ENCODE measurements at regions not wholly inside any gene's neighbourhood (a gene's known extent, or its start where the extent isn't known, plus 50 kb on each side); places are given as distances from the start of the nearest gene placed in this dataset.

DNA sequence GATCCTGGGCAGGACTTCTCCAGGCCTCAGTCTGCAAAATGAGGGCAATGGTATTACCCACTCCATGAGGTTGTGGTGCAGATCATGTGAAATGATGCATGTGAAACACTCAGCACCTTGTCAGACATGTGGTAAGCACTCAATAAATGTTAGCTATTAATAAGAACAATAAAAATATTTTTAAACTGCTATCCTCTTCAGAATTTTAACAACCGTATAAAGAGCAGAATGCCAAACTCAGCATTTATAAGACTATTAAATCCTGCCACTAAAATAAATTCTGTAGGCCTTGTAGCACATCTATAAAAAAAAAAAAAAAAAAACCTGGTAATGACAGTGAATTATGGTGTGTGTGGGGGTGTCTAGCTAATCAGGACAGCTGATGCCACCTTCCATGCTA lies 213.9 kb upstream of the UMPS start:
- ChIA-PET POLR2A (interaction anchor here (0.7 kb wide), 1 partner anchor 33 kb away, joined by 4 read pairs; no protein-coding TSS in a partner anchor), CTCF (interaction anchor here (1.2 to 1.7 kb wide), 3 partner anchors 11 to 48 kb away, joined by 3 to 4 read pairs (median 3); no protein-coding TSS in a partner anchor)
- DNase-seq (ENCODE audit: extremely low spot score): no peak
- TF ChIP-seq, protein P1, sequence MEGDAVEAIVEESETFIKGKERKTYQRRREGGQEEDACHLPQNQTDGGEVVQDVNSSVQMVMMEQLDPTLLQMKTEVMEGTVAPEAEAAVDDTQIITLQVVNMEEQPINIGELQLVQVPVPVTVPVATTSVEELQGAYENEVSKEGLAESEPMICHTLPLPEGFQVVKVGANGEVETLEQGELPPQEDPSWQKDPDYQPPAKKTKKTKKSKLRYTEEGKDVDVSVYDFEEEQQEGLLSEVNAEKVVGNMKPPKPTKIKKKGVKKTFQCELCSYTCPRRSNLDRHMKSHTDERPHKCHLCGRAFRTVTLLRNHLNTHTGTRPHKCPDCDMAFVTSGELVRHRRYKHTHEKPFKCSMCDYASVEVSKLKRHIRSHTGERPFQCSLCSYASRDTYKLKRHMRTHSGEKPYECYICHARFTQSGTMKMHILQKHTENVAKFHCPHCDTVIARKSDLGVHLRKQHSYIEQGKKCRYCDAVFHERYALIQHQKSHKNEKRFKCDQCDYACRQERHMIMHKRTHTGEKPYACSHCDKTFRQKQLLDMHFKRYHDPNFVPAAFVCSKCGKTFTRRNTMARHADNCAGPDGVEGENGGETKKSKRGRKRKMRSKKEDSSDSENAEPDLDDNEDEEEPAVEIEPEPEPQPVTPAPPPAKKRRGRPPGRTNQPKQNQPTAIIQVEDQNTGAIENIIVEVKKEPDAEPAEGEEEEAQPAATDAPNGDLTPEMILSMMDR (IDR thresholded peaks at IDR 0.05; ENCODE audit: control extremely low read depth, extremely low read depth, low read depth, missing control alignments): no peak

DNA sequence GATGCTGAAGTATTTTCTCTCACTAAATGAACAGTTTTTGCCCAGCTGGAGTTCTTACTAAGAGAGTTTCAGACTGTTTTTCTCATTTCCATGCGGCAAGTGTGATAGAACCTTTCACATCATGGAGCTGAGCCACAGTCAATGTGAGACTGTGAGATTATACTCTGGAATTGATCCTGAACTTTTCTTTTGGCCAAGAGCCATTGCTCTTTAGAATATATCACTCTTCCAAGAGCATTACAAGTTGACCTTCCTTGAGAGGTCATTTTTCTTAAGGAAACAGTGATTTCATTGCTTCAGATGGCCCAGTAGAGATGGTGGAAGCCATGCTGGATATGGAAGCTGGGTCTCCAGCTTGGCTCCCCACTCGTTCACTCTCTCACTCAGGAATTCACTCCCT lies 212.9 kb upstream of the UMPS start:
- TF ChIP-seq, protein P1 (IDR thresholded peaks at IDR 0.05; ENCODE audit: control extremely low read depth, extremely low read depth, low read depth, missing control alignments): no peak
- CTCF ChIA-PET: interaction anchor here (1.3 to 1.7 kb wide), 2 partner anchors 10 to 15 kb away, joined by 3 to 4 read pairs; no protein-coding TSS in a partner anchor

DNA sequence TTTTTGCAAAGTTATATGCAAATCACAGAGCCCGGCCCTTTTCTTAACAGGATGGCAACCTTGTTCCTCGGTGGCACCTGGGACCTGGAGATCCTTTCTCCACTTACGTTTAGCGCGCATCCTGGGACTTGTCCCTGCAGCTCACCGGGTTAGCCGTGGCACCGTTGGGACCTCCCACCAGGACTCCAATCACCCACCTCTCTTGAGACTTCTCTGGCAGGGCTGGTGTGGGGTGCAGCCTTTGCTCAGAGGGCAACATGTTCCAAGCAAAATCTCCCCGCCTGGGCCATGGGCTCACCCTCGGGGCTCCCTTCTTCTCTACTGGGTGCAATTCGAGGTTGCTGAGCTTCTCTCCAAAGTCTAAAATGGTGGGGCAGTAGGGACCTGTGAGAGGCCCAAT lies 211.9 kb upstream of the UMPS start:
- ChIA-PET POLR2A (no interaction called here), CTCF (no interaction called here)
- no peak for DNase-seq (ENCODE audit: extremely low spot score)
- TF ChIP-seq, protein P1 (IDR thresholded peaks at IDR 0.05; ENCODE audit: control extremely low read depth, extremely low read depth, low read depth, missing control alignments): no peak

More for the DNA sequence above, 212.9 kb upstream of the UMPS start:
- no peak for DNase-seq (ENCODE audit: extremely low spot score)
- POLR2A ChIA-PET: no interaction called here

DNA sequence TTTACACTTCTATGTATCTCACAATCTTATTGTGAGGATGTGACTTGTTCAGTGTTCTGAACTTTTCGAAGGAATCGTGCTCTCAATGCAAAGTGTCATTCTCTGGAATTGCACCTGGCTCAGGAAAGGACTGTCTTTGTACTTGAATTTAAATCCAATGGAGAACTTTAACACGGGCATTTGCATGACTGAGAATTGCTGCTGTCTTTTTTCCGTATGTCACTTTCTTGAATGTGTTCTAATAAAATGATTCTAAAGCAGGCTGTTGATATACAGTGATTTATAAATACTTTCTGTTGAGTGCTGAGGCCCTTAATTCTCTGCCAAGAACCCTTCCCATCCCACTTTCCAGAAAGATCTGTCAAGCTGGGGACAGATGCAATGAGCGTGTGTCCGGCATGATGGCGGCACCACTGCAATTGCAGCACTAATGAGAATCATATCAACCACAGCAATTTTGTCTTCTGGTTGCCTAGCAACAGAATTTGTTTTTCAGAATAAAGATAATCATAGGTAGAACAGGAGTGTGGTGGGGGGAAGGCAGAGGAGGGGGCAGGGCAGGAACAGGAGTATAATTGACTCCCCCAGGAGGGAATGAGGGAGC lies 210.6 kb upstream of the UMPS start:
- CTCF ChIA-PET: interaction anchor here (1.0 kb wide), 1 partner anchor 10 kb away, joined by 3 read pairs; no protein-coding TSS in a partner anchor
- TF ChIP-seq, protein P1 (IDR thresholded peaks at IDR 0.05; ENCODE audit: control extremely low read depth, extremely low read depth, low read depth, missing control alignments): no peak

DNA sequence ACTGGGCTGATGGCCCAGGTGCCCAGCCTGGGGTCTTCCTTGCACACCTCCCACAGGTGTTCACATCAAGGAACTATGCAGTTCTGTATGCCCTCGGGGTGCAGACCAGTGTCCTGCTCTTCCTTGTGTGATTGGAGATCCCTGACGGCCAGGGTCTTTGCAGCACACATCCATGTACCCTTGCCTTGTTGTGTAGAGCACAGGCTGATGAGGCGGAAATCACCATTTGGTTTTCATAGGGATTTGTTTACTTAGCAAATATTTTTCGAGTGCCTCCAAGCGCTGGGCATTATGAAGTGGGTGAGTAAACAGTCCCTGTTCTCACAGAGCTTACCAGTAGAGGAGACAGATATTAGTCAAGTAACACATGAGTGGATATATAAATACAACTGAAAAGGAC lies 209.3 kb upstream of the UMPS start:
- POLR2A ChIA-PET: no interaction called here
- CTCF ChIA-PET: interaction anchor here (1.0 kb wide), 1 partner anchor 9 kb away, joined by 3 read pairs; no protein-coding TSS in a partner anchor
- TF ChIP-seq, protein P1 (IDR thresholded peaks at IDR 0.05; ENCODE audit: control extremely low read depth, extremely low read depth, low read depth, missing control alignments): no peak
- DNase-seq (ENCODE audit: extremely low spot score): no peak

More for the DNA sequence above, 210.6 kb upstream of the UMPS start:
- POLR2A ChIA-PET: no interaction called here
- no peak for DNase-seq (ENCODE audit: extremely low spot score)

DNA sequence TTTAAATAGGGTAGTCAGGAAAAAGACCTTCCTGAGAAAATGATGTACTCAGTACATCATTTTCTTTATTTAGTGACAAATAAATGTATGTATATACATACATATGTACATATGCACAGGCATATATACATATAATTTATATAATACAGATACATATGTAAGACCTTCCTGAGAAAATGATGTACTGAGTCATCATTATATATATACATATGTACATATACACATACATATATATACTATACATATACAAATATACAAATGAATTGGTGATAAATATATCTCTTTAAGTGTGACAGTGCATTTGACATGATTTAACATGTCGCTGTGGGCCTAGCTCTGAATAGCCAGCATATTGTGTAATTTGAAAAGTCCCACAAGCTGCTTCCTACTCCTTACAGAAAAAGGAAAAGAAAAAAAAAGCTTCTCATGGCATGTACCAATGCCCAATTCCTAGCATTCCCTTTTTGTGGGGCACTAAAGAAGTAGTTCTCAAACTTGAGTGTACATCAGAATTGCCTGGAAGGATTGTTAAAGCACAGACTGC lies 208.1 kb upstream of the UMPS start:
- CTCF ChIA-PET: interaction anchor here (1.5 to 3.3 kb wide), 2 partner anchors 28 to 54 kb away, joined by 3 to 10 read pairs; no protein-coding TSS in a partner anchor
- POLR2A ChIA-PET: no interaction called here
- DNase-seq (ENCODE audit: extremely low spot score): no peak
- TF ChIP-seq, protein P1 (IDR thresholded peaks at IDR 0.05; ENCODE audit: control extremely low read depth, extremely low read depth, low read depth, missing control alignments): no peak

Measured in GM10248 (cell line).